ENCODE measurements at regions not wholly inside any gene's neighbourhood (a gene's known extent, or its start where the extent isn't known, plus 50 kb on each side); places are given as distances from the start of the nearest gene placed in this dataset.

GRCh38 chr4:163681208-163681821, 186.8 kb downstream of the TMA16 start:
- TF ChIP-seq, protein P1, sequence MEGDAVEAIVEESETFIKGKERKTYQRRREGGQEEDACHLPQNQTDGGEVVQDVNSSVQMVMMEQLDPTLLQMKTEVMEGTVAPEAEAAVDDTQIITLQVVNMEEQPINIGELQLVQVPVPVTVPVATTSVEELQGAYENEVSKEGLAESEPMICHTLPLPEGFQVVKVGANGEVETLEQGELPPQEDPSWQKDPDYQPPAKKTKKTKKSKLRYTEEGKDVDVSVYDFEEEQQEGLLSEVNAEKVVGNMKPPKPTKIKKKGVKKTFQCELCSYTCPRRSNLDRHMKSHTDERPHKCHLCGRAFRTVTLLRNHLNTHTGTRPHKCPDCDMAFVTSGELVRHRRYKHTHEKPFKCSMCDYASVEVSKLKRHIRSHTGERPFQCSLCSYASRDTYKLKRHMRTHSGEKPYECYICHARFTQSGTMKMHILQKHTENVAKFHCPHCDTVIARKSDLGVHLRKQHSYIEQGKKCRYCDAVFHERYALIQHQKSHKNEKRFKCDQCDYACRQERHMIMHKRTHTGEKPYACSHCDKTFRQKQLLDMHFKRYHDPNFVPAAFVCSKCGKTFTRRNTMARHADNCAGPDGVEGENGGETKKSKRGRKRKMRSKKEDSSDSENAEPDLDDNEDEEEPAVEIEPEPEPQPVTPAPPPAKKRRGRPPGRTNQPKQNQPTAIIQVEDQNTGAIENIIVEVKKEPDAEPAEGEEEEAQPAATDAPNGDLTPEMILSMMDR (IDR thresholded peaks at IDR 0.05), result peak; percentile 13 to 32
- TF ChIP-seq EP300 (IDR thresholded peaks at IDR 0.05) (no peak), POLR2AphosphoS5 (IDR thresholded peaks at IDR 0.05) (no peak), POLR2A (IDR thresholded peaks at IDR 0.05) (no peak)
- no peak overlapping the region for H3K27ac ChIP-seq
- no peaks in the 10 kb centered on the region for H3K27me3 ChIP-seq
- no peak overlapping the region for H3K4me3 ChIP-seq
- no peaks in the 10 kb centered on the region for H3K4me1 ChIP-seq
- no peaks in the 10 kb centered on the region for H3K36me3 ChIP-seq
- DNase-seq (ENCODE audit: low spot score in 2 of 2), result no peak
- WGBS, result 44% methylated on average over 2 of the region's 2 CpGs
- no peaks in the 10 kb centered on the region for H3K9me3 ChIP-seq

DNA sequence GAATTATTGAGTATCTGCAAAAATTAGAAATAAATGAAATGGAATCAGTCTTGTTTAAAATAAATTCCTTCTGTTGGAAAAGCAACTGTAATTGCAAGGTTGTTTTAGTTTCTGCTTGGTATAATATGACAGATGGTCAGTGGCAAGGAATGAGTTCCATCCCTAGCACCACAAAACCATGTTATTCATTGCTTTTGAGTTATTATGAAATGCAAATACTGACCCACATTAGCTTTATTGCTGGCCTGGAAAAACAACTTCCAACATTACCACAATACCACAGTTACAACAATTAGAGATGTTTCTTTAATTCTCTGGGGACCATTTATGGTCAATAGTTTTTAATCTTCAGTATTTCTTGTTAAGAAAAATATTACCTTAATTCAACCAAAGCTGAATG, 194.4 kb downstream of the TMA16 start:
- Histone ChIP-seq H3K4me1 (no peaks in the 10 kb centered on the region), H3K9me3 (no peaks in the 10 kb centered on the region), H3K27me3 (no peaks in the 10 kb centered on the region), H3K27ac (no peak overlapping the region), H3K36me3 (no peaks in the 10 kb centered on the region), H3K4me3 (no peak overlapping the region)
- TF ChIP-seq POLR2A (IDR thresholded peaks at IDR 0.05) (no peak), POLR2AphosphoS5 (IDR thresholded peaks at IDR 0.05) (no peak), EP300 (IDR thresholded peaks at IDR 0.05) (no peak)
- TF ChIP-seq, protein P1 (IDR thresholded peaks at IDR 0.05), result no peak
- no peak for DNase-seq (ENCODE audit: low spot score in 2 of 2)

DNA sequence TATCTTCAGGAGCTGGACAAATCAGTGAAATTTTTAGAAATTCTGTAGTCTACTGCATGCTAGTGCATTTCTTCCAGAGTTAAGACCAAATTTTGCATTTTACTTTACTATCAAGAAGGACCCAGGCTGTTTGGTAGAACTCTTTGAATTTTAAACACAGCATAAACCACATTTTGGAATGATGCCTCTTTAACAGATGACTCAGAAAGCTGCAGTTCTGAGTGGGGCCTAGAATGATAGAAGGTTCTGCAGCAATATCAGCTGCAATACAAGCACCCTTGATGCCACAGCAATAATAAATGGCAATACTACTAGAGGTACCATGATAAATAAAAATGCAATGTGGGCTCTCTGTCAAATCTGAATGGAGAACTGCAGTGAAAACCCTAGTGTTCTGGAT, 198.7 kb downstream of the TMA16 start:
- DNase-seq (ENCODE audit: low spot score in 2 of 2), result no peak
- H3K9me3 ChIP-seq, result no peaks in the 10 kb centered on the region
- H3K4me1 ChIP-seq, result no peaks in the 10 kb centered on the region
- no peaks in the 10 kb centered on the region for H3K27me3 ChIP-seq
- H3K27ac ChIP-seq, result no peak overlapping the region
- no peak overlapping the region for H3K4me3 ChIP-seq
- no peaks in the 10 kb centered on the region for H3K36me3 ChIP-seq
- TF ChIP-seq, protein P1 (IDR thresholded peaks at IDR 0.05), result no peak
- no peak for TF ChIP-seq POLR2AphosphoS5 (IDR thresholded peaks at IDR 0.05)
- no peak for TF ChIP-seq EP300 (IDR thresholded peaks at IDR 0.05)
- no peak for TF ChIP-seq POLR2A (IDR thresholded peaks at IDR 0.05)

GRCh38 chr4:163693776-163694175, 199.3 kb downstream of the TMA16 start:
- no peak for DNase-seq (ENCODE audit: low spot score in 2 of 2)
- H3K9me3 ChIP-seq, result no peaks in the 10 kb centered on the region
- no peaks in the 10 kb centered on the region for H3K27me3 ChIP-seq
- WGBS, result 86% methylated on average over 4 of the region's 4 CpGs
- H3K4me1 ChIP-seq, result no peaks in the 10 kb centered on the region
- TF ChIP-seq POLR2AphosphoS5 (IDR thresholded peaks at IDR 0.05) (no peak), POLR2A (IDR thresholded peaks at IDR 0.05) (no peak), EP300 (IDR thresholded peaks at IDR 0.05) (no peak)
- TF ChIP-seq, protein P1 (IDR thresholded peaks at IDR 0.05), result no peak
- H3K4me3 ChIP-seq, result no peak overlapping the region
- H3K36me3 ChIP-seq, result no peaks in the 10 kb centered on the region
- no peak overlapping the region for H3K27ac ChIP-seq

- DNase-seq (ENCODE audit: low spot score in 2 of 2), result no peak
Observed at GRCh38 chr4:163694385-163694784, 199.9 kb downstream of the TMA16 start.

More at GRCh38 chr4:163694385-163694784, 199.9 kb downstream of the TMA16 start:
- H3K4me3 ChIP-seq, result no peak overlapping the region
- H3K36me3 ChIP-seq, result no peaks in the 10 kb centered on the region
- no peaks in the 10 kb centered on the region for H3K9me3 ChIP-seq
- no peak overlapping the region for H3K27ac ChIP-seq
- no peaks in the 10 kb centered on the region for H3K27me3 ChIP-seq
- TF ChIP-seq POLR2A (IDR thresholded peaks at IDR 0.05) (no peak), POLR2AphosphoS5 (IDR thresholded peaks at IDR 0.05) (no peak), EP300 (IDR thresholded peaks at IDR 0.05) (no peak)
- TF ChIP-seq, protein P1 (IDR thresholded peaks at IDR 0.05), result no peak
- H3K4me1 ChIP-seq, result no peaks in the 10 kb centered on the region

Measured in suprapubic skin (tissue), 4 donors.